HG03442 (cell line): ENCODE measurements at regions not wholly inside any gene's neighbourhood (a gene's known extent, or its start where the extent isn't known, plus 50 kb on each side); places are given as distances from the start of the nearest gene placed in this dataset.

ENCODE experiments used
- ATAC-seq: cut with Tn5 transposase; IDR thresholded peaks from one replicate; pipeline ENCODE4 v1.9.1; 2021; ENCODE audit warnings: mild to moderate bottlenecking, moderate library complexity; ENCODE audit not compliant: unreplicated experiment

GRCh38 chr5:175765858-175766257 lies 105.5 kb upstream of the CPLX2 start:
- no peak for ATAC-seq

DNA sequence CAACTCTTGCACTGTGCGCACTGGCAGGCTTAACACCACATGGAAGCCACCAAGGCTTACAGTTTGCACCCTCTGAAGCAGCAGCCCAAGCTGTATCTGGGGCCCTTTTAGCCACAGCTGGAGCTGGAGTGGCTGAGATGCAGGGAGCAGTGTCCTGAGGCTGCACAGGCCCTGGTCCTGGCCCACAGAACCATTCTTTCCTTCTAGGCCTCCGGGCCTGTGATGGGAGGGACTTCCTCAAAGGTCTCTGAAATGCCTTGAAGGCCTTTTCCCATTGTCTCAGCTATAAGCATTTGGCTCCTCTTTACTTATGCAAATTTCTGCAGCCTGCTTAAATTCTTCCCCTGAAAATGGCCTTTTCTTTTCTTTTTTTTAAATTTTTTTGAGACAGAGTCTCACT lies 104.4 kb upstream of the CPLX2 start:
- ATAC-seq = no peak

- no peak for ATAC-seq
These were observed 98.4 kb upstream of the CPLX2 start for GRCh38 chr5:175772747-175773533.

GRCh38 chr5:175773534-175774070 lies 97.8 kb upstream of the CPLX2 start:
- ATAC-seq = no peak

- no peak for ATAC-seq
These were observed 96.0 kb upstream of the CPLX2 start for GRCh38 chr5:175775416-175775815.

GRCh38 chr5:175778951-175779503 lies 92.4 kb upstream of the CPLX2 start:
- ATAC-seq = no peak

DNA sequence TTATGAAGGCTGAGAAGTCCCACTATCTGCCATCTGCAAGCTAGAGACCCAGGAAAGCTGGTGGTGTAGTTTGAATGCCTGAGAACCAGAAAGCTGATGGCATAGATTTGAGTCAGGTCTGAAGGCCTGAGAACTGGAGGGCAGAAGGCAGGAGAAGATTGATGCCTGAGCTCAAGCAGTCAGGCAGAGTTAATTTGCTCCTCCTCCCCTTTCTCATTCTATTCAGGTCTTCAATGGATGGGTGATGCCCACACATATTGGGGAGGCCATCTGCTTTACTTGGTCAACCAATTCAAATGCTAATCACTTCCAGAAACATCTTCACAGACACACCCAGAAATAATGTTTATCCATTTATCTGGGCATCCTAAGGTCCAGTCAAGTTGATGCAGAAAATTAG lies 87.6 kb upstream of the CPLX2 start:
- ATAC-seq = no peak

GRCh38 chr5:175784230-175784629 lies 87.1 kb upstream of the CPLX2 start:
- no peak for ATAC-seq

DNA sequence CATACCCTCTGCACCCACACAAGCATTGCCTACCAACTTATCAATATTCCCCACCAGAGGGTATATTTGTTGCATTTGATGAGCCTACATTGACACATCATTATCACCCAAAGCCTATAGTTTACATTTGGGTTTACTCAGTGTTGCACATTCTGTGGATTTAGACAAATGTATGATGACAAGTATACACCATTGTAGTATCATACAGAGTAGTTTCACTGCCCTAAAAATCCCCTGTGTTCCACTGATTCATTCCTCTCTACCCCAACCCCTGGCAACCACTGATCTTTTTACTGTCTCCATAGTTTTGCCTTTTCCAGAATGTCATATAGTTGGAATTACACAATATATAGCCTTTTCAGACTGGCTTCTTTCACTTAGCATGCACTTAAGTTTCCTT lies 85.7 kb upstream of the CPLX2 start:
- ATAC-seq = no peak

- no peak for ATAC-seq
These were observed 83.1 kb upstream of the CPLX2 start for GRCh38 chr5:175788155-175788787.

DNA sequence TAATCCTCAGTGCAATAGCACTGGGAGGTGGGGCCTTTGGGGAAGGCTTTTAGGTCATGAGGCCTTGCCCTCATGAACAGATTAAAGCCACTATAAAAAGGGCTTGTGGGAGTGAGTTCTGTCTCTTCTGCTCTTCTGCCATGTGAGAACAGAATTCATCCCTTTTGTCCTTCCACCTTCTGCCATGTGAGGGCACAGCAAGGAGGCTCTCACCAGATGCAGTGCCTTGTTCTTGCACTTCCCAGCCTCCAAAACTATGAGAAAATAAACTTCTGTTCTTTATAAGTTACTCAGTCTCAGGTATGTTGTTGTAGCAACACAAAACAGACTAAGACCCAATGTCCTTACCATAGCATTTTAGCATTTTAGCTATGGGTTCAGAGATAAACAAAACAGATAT lies 81.7 kb upstream of the CPLX2 start:
- no peak for ATAC-seq

DNA sequence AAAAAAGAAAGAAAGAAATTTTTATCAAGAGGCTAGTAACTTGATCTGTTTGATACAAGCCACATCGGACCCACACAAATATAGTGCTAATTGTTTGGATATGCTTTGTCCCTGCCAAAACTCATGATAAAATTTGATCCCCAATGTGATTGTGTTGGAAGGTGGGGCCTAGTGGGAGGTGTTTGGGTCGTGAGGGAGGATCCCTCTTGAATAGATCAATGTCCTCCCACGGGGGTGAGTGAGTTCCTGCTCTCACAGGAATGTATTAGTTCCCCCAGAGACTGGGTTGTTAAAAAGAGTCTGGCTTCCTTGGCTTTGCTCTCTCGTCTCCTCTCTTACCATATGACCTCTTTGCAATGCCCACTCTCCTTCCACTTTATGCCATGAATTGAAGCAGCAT lies 80.6 kb upstream of the CPLX2 start:
- ATAC-seq = no peak

GRCh38 chr5:175795959-175796358 lies 75.4 kb upstream of the CPLX2 start:
- no peak for ATAC-seq

DNA sequence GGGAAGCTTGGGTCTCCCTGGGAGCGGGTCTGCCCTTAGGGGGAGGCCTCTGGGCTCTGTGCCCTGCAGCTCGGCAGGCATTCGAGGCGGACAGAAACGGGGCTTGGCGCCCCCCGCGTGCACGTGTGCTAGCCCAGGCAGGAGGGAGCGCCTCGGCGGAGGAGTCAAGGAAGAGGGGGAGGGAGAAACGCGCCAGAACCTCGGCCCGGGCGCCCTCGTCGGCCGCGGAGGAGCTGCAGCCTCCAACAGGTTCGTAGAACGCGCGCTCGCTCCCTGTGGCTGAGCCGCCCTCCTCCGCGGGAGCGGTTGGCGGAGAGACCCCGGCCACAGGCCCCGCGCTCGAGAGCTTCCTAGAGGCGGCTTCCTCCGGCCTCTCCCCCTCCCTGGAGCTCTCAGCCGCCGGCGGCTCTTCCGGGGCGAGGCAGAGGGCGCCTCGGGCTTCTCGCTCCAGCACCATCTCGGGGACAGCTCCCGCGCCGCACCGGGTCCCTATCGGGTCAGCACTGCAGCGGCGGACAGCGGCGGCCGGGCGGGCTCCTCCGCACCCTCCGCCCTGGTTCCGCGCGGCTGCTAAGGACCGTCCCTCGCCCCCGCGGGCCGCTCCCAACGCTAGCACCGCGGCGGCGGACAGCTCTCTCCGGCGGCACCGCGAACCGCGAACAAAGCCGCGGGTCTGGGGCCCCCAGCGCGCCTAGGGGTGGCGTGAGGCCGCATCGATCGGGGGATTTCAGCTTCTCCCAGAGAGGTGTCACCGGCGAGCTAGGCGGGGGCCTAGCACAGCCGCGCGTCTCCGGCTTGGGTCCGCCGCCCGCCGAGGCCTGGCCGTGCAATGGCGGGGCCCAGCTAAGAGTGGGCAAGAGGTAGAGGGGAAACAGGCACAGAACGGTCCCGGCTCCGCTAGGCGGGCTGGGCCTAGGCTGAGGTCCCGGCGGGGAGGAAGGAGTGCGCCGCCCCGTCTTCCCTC lies 74.6 kb upstream of the CPLX2 start:
- ATAC-seq = peak; percentile 69

DNA sequence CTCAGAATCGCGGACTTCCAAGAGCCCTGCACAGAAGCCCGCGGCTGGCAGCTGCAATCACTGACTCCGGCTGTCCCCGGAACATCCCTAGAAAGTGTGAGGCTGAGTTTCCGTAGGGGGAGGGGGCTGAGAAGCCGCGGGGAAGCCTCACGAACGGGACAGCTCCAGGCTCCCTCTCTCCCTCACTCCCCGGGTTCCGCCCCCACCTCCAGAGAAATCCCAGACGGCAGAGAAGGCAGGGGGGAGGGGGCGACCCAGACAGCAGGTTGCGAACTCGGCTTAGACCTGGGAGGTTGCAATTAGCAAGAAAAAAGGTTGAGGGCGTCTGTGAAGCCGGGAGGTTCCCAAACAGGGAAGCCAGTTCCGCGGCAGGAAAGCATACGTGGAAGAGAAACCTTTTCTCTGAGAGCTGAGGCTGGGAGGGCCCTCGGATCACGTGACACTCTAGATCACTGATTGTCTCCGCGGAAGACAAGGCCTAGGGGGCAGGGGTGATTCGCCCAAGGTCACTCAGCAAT lies 73.8 kb upstream of the CPLX2 start:
- ATAC-seq = no peak

- no peak for ATAC-seq
These were observed 72.8 kb upstream of the CPLX2 start for GRCh38 chr5:175798626-175799025.

DNA sequence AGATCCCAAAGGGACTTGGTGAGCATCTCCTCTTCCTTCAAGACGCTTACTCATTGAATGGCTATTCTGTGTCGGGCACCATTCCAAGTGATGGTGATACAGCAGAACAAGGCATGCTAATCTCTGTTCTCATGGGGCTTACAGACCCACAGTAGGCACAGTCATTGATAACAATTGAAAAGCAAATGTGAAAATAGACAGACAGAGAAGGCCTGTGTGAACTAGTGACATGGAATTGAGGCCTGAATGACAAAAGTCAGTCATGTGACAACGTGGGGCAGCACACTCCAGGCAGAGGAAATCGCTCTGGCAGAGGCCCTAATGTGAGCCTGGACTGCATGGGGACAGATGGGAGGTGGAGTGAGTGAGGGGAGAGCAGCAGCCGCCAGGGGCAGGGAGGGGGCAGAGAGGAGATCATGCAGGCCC lies 70.7 kb upstream of the CPLX2 start:
- no peak for ATAC-seq

DNA sequence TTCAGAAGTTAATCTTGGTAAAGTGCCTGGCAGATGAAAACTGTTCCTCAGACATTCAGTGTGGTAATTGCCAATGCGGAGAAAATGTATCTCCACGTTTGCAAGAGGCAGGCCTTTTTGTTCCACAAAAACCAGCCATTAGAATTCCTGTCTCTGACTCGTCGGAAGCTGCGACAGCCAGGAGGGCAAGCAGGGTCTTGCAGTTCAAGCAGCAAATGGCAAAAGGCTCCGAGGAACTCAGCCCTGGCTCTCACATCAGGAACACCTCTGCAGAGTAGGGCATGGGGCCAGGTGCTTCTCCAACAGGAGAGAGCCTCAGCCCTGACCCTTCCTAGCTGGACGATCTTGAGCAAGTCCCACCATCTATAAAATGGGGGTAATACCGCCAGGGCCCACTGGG lies 69.0 kb upstream of the CPLX2 start:
- no peak for ATAC-seq

GRCh38 chr5:175803254-175803653 lies 68.1 kb upstream of the CPLX2 start:
- no peak for ATAC-seq

DNA sequence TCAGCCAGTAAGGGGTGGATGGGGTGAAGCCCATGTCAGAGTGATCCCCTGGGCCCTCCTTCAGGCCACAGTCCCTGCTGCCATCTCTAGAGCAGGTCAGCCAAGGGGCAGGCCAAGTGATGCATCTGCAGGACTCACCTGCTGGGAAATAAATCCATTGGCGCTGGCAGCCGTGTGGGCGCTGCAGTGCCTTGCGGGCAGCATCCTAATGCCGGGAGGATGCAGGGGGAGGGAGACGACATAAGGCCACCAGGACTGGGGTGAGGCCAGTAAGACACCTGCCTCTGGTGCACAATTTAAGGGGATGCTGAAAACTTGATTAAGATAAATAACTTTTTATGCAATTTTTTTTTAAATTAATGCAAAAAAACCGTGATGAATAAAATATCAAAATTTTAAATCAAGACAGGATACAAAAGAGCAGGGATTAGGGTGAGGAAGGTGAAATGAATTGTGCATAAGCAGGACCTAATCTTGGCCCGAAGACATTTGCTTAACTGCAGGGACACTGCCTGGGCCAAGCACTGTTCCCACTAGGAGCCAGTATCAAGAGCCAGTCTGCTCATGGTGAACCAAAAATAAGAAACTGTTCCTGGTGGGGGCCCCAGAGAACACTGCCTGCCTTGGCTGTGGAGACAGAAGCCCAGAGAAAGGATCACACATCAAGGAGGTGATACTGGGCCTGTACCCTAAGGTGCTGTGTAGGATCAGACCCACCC lies 67.5 kb upstream of the CPLX2 start:
- no peak for ATAC-seq
